Right ventricle myocardium inferior (tissue), 1 donor: ENCODE measurements at regions not wholly inside any gene's neighbourhood (a gene's known extent, or its start where the extent isn't known, plus 50 kb on each side); places are given as distances from the start of the nearest gene placed in this dataset.

Experiments used
- ATAC-seq: fragments of 200-7000 bp; cut with Tn5 transposase; one replicate; pipeline ENCODE4 v1.9.1; 2020; ENCODE audit warnings: mild to moderate bottlenecking, moderate library complexity
- DNase-seq: peaks from one replicate; pipeline ENCODE4 v3.0.0; 2021; ENCODE audit errors: missing footprints
- intact Hi-C: fragments of 100-400 bp; cut with DNase I; formaldehyde crosslinking; loops from one replicate; pipeline ENCODE4 v1.11.0; 2022
- donor health status: DM: no; HTN: yes; CAD: no; lungs with severe emphysema.

- ATAC-seq = no peak
- intact Hi-C loops = no loop called here
- DNase-seq = no peak
Observed at GRCh38 chr6:105932440-105932839, 153.7 kb upstream of the PRDM1 start.

GRCh38 chr6:105929626-105930025 lies 156.5 kb upstream of the PRDM1 start:
- ATAC-seq = no peak

GRCh38 chr6:105926318-105926717 lies 159.8 kb upstream of the PRDM1 start:
- intact Hi-C loops = no loop called here
- no peak for DNase-seq
- no peak for ATAC-seq

More at GRCh38 chr6:105929626-105930025, 156.5 kb upstream of the PRDM1 start:
- intact Hi-C loops = no loop called here
- DNase-seq = no peak

DNA sequence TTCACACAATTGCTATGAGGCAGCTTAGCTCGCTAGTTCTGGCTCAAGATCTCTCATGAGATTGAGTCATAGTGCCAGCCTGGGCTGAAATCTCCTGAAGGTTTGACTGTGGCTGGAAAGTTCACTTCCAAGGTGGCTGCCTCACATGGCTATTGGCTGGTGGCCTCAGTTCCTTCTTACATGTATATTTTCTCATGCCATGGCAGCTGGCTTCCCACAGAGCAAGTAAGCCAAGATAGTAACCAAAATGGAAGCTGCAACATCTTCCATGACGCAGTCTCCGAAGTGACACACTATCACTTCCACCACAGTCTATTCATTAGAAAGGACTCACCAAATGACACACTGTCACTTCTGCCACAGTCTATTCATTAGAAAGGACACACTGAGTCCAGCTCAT lies 160.4 kb upstream of the PRDM1 start:
- intact Hi-C loops = no loop called here
- no peak for ATAC-seq
- DNase-seq = no peak

GRCh38 chr6:105921781-105922180 lies 164.4 kb upstream of the PRDM1 start:
- ATAC-seq = no peak
- no peak for DNase-seq
- intact Hi-C loops = no loop called here

GRCh38 chr6:105920071-105920470 lies 166.1 kb upstream of the PRDM1 start:
- DNase-seq (no peak), ATAC-seq (no peak)
- intact Hi-C loops = no loop called here

DNA sequence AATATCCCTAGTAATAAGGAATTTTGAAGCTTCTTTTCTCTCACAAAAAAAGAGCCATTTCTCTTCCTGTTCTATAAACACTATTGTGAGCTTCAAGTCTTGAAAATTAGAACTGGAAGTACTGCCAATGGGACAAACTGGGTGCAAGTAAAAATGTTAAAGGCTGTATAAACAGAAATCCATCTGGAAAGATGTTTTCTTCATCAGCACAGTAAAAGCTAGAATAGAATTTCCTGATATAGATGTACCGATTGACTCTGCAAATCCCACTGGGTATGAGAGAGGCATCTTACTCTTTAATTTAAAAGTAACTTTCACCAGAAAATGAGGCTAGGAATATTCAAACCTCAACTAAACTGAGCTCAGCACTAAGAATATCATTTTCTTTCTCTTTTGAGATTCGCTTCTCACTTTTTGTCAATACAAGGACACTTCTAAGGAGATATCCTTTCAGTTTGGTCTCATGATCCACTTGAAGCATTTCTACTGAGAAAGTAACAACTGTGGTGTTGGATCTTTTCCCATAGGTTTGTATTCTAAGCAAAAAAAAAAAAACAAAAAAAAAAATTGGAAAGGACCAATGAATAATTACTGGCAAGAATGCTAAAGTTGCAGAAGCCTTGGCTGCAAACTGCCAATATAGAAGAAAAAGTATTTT lies 169.0 kb upstream of the PRDM1 start:
- no peak for DNase-seq
- peak; percentile 77 for ATAC-seq
- intact Hi-C loops = loop anchor here (5.0 to 10.0 kb wide), 2 partner anchors 65 to 122 kb away; no protein-coding TSS in a partner anchor

GRCh38 chr6:105911106-105911629 lies 175.0 kb upstream of the PRDM1 start:
- ATAC-seq (peak; percentile 68), DNase-seq (no peak)

GRCh38 chr6:105909106-105909505 lies 177.0 kb upstream of the PRDM1 start:
- no peak for DNase-seq
- ATAC-seq = peak; percentile 53
- intact Hi-C loops = no loop called here

More at GRCh38 chr6:105911106-105911629, 175.0 kb upstream of the PRDM1 start:
- intact Hi-C loops = loop anchor here (10.0 kb wide), 1 partner anchor 116 kb away; no protein-coding TSS in a partner anchor

DNA sequence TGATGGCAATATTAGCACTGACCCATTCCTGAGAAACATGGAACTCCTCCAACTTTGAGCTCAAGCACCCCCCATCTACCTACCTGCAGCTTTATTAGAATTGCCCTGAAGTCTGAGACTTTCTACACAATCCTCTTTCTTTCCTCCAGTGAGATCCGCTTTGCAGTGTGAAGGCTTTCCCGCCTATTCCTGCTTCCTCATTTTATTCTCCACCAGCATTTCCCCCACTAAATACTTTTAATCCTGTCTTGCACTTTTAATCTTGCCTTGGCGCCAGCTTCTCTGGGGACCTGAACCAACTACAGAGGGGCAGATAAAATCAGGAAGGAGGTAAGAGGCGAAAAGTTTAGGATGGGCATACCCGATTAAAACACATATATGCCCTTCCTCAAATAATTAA lies 178.1 kb upstream of the PRDM1 start:
- intact Hi-C loops = no loop called here
- ATAC-seq (no peak), DNase-seq (no peak)

DNA sequence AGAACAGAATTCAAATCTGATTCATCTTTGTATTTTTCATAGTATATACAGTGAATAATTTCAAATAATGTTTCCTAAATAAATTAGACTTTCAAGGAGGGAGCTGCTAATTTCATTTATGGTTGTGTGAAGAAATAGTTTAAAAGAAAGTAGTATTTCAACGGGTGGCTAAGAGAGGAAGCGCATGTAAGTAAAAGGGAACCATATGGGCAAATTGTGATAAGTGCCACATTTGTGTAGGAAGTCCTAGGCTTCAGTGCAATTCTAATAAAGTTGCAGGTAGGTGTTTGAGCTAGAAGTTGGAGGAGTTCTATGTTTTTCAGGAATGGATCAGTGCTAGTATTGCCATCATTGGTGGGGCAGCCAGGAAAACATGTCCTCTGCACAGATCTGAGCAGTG lies 178.8 kb upstream of the PRDM1 start:
- intact Hi-C loops = no loop called here
- ATAC-seq (no peak), DNase-seq (no peak)

DNA sequence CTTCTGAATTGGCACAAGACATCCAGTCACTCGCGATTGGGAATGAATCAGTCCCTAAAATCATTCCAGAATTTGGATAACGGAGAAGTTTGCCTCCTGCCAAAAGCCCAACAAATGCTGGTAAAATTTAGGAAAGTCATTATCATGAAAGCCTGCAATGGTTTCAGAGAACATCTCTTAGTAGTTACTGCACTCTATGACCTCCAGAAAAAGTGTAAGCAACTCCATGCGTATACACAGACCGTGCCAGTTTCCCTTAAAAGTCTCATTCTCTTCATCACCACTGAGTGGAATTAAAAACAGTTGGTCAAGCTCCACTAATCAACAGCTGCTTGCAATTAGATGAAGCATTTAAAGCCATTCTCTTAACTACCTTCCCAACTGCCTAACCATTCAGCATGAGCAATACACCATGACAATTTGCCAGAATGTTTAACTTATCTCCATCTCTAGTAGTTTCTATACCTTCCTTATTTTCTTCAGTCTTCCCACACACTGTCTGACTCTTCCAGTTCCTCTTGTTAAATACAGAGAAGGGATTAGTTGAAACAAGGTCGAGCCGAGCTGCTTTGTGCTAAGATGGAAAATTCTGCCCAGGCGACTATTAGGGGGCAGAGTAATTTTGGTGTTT lies 183.6 kb upstream of the PRDM1 start:
- peak; percentile 44 for ATAC-seq
- intact Hi-C loops = no loop called here
- no peak for DNase-seq

DNA sequence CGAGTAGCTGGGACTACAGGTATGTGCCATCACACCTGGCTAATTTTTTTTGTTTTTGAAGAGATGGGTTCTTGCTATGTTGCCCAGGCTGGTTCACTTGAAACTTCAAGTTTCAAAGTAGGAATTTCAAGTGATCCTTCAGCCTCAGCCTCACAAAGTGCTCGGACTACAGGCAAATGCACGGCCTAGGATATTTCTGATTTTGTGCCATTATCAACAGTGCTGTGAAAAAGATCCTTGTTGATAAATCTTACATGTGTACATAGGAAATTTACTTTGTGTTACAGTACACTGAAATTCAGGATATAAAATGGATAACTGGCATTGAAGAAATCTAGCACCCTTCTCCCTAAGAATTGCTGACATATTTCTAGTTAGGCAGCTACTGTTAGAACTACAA lies 184.6 kb upstream of the PRDM1 start:
- intact Hi-C loops = no loop called here
- DNase-seq = no peak
- no peak for ATAC-seq

GRCh38 chr6:105900125-105900937 lies 185.8 kb upstream of the PRDM1 start:
- ATAC-seq = peak; percentile 26
- no peak for DNase-seq
- intact Hi-C loops = no loop called here

DNA sequence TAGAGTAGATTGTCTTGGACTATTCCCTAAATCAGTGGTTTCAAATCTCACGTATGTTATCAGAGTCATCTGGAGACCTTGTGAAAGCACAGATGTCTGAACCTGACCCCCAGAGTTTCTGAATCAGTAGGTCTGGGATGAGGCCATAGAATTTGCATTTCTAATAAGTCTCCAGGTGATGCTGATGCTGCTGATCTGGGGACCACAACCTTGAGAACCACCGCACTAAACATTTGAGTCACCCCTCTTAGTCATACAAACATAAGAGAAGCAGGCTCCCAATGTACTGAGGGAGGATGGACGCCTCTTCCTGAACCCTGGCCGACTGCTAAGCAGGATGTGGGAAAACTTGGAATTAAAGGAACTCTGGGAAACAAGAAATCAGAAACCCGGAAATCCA lies 187.8 kb upstream of the PRDM1 start:
- ATAC-seq (no peak), DNase-seq (no peak)
- intact Hi-C loops = no loop called here

DNA sequence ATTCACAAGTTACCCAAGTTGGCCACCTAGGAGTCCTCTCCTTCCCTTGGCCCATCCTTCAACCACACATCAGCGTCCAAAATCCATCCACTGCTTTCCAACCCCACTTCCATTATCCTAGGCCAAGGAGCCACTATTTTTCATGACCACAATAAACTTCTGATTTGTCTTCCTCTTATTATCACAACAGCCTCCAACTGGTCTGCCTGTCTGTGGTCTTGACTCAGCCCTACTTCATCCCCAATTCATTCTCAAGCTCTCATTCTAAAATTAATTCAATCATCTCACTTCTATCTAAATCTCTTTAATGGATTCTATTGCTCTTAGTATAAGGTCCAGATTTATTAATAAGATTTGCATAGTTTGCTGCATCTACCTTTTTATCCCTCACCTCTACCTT lies 189.0 kb upstream of the PRDM1 start:
- intact Hi-C loops = no loop called here
- DNase-seq = no peak
- ATAC-seq = no peak

DNA sequence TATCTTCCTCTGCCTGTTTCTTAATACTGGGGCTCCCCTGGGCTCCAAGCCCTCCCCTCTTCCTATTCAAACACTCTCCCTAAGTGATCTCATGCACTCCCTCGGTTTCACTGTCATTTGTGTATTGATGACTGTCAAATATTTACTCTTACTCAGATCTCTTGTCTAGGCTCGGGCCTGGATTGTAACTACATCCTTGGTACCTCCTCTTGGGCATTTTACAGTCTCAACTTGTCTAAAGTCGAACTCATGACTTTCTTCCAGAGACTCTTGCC lies 189.4 kb upstream of the PRDM1 start:
- intact Hi-C loops = no loop called here
- no peak for DNase-seq
- no peak for ATAC-seq

GRCh38 chr6:105896052-105896820 lies 189.9 kb upstream of the PRDM1 start:
- intact Hi-C loops = no loop called here
- peak; percentile 45 for ATAC-seq
- no peak for DNase-seq

- intact Hi-C loops = no loop called here
- ATAC-seq = no peak
- no peak for DNase-seq
Observed at GRCh38 chr6:105894556-105894955, 191.6 kb upstream of the PRDM1 start.
